ENCODE measurements at regions not wholly inside any gene's neighbourhood (a gene's known extent, or its start where the extent isn't known, plus 50 kb on each side); places are given as distances from the start of the nearest gene placed in this dataset.

DNA sequence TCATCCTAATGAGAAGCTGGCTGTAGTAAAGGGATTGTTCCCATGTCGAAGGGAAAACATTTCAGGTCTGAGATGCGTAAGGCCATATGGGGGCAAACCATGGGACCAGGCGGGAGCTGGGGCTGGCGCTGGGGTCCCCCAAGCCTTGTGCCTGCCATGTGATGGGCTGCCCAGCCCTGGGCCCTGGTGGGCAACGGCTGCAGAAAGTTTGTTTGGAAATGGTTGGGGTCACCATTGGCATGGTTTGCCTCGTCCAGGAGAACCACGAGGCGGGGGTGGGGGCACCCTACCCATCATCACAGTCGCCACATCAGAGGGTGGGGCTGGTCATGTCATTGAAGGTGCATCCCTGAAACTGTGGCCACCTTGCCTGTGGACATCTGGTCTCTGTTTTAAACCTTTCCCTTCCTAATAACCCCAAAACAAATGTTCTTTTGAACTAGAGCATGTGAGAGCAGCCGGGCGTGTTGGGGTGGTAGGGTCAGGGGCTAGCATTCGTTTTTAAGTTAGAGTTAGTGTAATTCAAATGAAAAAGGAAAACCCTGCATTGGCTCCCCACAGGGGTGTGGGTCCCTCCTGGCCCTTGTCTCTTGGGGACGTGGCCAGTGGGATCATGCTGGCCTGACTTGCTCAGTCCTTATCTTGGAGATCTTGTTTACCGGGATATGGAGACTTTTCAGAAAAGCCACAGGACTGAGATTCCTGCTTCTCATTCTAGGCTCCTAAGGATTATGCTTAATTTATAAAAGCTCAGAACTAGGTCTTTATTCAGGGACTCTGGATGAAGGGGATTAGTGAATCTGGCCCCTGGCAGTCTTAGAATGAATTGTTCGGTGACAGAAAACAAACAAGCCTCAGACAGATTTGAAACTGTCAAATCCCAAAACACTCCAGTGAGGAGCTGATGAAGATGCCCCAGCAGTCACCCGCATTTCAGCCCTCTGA is 98.5 kb downstream of the CTTN start:
- no peaks in the 10 kb centered on the region for H3K36me3 Mint-ChIP-seq
- H3K9me3 Mint-ChIP-seq: peaks cover 0 to 3% (median 0%) of the 10 kb centered on the region in 7 donors
- DNase-seq (no peak), ATAC-seq (ENCODE audit: low read depth in 2 of 2) (no peak)
- no peaks in the 10 kb centered on the region for H3K4me1 Mint-ChIP-seq
- H3K4me3 Mint-ChIP-seq: no peak overlapping the region
- H3K27me3 Mint-ChIP-seq: peaks cover 0 to 8% (median 0%) of the 10 kb centered on the region in 3 donors
- H3K27ac Mint-ChIP-seq: peak overlapping the region in 1 of 6 donors; percentile 44

DNA sequence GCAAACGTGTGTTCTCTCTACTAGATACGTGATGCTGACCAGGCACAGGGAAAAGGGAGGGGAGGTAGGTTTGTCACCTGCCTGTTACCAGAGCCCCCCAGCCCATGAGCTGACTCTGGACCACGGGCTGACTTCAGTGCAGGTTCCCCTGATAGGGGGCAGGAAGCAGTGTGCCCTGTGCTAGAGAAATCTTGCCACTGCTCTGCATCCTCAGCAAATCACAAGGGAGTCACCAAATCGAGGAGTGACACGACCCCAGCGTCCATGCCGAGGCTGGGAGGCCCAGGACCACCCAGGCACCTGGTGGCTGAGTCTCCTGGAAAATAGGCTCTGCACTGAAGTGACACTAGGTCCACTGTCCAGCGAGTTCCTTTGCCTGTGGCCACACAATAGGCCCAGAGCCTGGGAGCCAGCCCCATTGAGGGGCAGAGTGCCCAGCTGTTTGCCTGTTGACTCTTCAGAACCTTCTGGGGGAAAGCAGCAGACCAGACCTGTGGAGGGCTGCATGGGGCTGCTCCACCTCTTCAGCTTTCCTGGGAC is 99.3 kb downstream of the CTTN start:
- Mint-ChIP-seq H3K36me3 (no peaks in the 10 kb centered on the region), H3K4me1 (no peaks in the 10 kb centered on the region), H3K4me3 (no peak overlapping the region), H3K9me3 (no peaks in the 10 kb centered on the region), H3K27me3 (peaks cover 0 to 8% (median 0%) of the 10 kb centered on the region in 3 donors), H3K27ac (no peak overlapping the region)
- ATAC-seq (ENCODE audit: low read depth in 2 of 2) (no peak), DNase-seq (no peak)

DNA sequence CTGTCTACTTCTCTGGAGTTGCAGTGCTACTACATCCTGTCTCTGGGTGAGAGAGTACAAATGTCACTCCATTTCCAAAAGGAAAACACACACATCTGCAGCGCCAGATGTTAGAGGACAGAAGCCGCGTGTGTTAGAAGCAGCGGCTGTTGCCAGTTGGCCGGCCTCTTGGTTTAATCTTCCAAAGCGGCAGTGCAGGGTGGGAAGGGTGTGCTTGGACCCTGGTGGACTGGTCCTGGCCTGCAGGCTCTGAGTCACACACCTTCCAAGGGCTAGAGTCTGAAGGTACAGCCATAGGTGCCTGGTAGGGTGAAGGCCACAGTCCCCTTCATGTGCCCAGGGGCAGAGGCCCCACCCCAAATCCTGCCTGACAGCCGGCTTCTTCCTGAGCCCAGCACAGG is 99.8 kb downstream of the CTTN start:
- Mint-ChIP-seq H3K9me3 (no peaks in the 10 kb centered on the region), H3K4me1 (no peaks in the 10 kb centered on the region), H3K36me3 (no peaks in the 10 kb centered on the region), H3K27me3 (peaks cover 0 to 8% (median 0%) of the 10 kb centered on the region in 3 donors), H3K27ac (no peak overlapping the region), H3K4me3 (no peak overlapping the region)
- DNase-seq (no peak), ATAC-seq (ENCODE audit: low read depth in 2 of 2) (no peak)

DNA sequence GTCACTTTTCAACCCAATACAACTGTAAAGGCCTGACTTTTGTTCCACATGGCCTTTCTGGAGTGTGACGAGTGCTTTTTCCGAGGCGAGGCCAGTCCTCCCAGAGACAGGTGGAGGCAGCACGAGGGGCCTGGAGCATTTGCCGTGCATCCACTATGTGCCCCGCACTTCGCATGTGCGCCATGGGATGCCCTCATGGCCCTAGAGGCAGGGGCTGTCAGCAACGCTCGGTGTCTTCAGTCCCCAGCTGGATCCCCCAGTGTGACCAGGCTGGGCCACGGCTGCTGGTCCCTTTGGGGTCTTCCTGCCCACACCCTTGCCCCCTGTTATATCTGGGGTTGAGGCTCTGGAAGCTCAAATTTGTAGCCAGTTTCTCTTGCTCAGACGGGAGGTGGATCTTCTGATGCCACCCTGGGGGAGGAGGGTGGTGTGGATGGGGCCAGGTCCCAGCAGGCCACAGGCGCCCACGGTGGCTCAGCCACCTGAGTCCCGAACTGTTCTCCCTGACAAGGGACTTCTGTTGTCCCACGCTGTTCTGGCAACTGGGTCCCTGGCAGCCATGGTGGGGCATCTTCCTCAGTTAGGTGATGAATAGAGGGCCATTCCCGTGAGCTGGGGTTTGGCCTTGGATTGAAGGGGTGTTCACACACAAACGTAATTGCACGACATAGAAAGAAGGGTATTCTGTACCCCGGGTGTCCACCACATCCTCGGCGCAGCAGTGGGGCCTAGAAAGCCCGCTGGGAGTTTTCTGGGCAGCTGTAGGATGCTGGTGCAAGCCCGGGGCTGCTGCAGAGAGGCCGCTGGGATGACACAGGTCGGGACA is 100.9 kb downstream of the CTTN start:
- no peak overlapping the region for H3K4me3 Mint-ChIP-seq
- H3K4me1 Mint-ChIP-seq: no peaks in the 10 kb centered on the region
- H3K9me3 Mint-ChIP-seq: no peaks in the 10 kb centered on the region
- peaks cover 0 to 8% (median under 1%) of the 10 kb centered on the region in 3 donors for H3K27me3 Mint-ChIP-seq
- no peaks in the 10 kb centered on the region for H3K36me3 Mint-ChIP-seq
- no peak overlapping the region for H3K27ac Mint-ChIP-seq
- ATAC-seq (ENCODE audit: low read depth in 2 of 2): no peak
- no peak for DNase-seq

DNA sequence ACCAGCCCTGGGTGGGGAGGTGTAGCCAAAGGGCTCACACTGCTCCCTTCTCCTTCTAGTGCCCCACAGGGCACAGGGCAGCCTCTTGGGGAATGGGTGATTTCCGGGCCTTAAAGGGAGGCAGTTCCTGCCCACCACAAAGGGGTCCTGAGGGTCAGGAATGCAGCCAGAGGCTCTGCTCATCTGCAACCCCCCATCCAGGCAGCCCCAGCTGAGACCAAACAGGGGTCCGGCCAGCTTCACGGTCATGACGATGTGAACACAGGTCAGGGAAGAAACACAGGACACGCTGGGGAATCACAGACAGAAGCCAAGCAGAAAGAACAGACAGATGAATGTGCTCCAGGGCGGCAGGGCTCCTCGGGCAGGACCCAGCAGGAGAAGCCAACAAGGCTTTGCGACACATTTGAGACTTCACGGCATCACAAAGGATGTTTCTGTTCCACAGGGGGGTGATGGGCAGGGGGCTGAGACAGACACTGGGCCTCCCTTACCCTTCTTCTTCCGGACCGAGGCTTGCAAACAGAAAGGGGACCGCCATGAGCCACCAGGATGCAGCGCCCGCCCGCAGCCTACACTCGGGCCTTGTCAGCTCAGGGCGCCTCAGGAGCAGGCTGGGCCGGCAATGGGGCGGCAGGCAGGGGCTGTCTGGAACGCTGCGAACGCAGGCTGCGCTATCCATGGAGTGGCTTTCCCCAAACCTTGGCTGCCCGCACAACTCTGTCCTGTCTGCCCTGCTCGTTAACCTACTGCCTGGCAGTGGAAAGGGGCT is 101.9 kb downstream of the CTTN start:
- DNase-seq (no peak), ATAC-seq (ENCODE audit: low read depth in 2 of 2) (no peak)
- H3K9me3 Mint-ChIP-seq: no peaks in the 10 kb centered on the region
- H3K27ac Mint-ChIP-seq: no peak overlapping the region
- peaks cover 0 to 8% (median 8%) of the 10 kb centered on the region in 3 donors for H3K27me3 Mint-ChIP-seq
- no peak overlapping the region for H3K4me3 Mint-ChIP-seq
- H3K36me3 Mint-ChIP-seq: no peaks in the 10 kb centered on the region
- no peaks in the 10 kb centered on the region for H3K4me1 Mint-ChIP-seq

DNA sequence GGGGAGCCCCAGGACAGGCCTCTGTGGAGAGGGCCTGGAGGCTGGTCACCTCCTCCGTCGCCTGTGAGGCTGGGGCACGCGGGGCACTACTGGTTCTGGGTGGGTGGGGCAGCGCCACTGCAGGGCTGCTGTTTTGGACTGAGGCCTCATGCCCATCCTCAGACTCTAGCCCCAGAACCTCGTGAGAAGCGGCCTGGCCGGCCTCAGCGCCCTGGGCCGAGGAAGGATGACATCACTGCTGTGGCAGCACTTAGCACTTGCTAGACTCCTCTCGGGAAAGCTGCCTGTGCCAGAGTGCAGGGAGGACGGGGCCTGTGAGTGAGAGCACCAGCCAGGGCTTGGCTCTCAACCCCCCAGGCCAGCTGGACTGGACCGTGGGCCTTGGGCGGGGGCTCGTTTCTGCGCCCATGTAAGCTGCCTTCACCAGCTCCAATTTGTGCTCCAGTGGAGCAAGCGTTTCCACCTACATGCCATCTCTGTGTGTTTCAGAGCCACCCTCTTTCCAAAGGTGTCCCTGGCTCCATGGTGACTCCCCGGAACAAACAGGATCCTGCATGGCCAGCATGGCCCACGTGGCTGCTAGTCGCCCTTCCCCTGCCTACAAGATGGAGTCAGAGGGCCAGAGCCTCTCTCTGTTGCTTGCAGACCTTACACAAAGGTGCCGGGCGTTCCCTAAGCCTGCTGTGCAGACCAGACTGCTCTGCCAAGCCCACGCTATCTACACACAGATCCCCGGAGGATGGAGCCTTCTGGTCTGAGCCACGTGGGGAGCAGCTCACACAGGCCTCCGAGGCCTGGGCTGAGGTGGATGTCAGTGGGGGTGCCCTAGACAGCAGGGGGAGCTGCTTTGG is 102.9 kb downstream of the CTTN start:
- H3K4me1 Mint-ChIP-seq: no peaks in the 10 kb centered on the region
- H3K4me3 Mint-ChIP-seq: no peak overlapping the region
- H3K36me3 Mint-ChIP-seq: no peaks in the 10 kb centered on the region
- H3K27me3 Mint-ChIP-seq: peaks cover 0 to 8% (median 8%) of the 10 kb centered on the region in 3 donors
- DNase-seq (no peak), ATAC-seq (ENCODE audit: low read depth in 2 of 2) (no peak)
- no peak overlapping the region for H3K27ac Mint-ChIP-seq
- H3K9me3 Mint-ChIP-seq: no peaks in the 10 kb centered on the region

DNA sequence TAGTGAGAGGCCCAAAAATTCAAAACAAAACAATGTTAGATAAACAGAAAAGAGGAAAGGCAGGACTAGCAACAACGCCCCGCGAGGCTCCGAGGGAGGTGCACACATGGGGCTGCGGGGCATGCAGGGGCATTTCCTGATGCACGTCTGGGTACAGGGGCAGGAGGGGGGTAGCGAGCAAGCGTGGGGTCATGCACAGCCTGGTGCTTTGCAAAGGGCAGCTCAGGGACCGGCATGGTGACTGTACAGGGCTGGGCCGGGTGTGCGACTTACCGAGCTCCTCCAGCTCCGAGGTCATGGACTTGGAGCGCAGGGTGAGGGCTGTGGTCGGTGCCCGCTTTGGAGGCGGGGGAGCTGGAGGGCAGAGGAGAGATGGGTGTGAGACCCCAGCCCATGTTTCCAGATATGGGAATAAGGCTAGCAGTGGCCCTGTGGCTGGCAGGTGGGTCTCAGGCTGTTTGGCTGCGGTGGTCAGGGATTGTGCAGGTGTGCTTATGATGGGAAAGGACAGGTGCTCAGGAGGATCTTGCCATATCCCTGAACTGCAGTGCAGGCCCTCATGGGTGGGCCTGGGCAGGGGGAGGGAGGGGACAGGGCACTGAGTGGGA is 103.7 kb downstream of the CTTN start:
- DNase-seq (no peak), ATAC-seq (ENCODE audit: low read depth in 2 of 2) (no peak)
- Mint-ChIP-seq H3K27me3 (peaks cover 0 to 8% (median 8%) of the 10 kb centered on the region in 3 donors), H3K27ac (no peak overlapping the region), H3K36me3 (no peaks in the 10 kb centered on the region), H3K9me3 (no peaks in the 10 kb centered on the region), H3K4me3 (no peak overlapping the region), H3K4me1 (no peaks in the 10 kb centered on the region)

DNA sequence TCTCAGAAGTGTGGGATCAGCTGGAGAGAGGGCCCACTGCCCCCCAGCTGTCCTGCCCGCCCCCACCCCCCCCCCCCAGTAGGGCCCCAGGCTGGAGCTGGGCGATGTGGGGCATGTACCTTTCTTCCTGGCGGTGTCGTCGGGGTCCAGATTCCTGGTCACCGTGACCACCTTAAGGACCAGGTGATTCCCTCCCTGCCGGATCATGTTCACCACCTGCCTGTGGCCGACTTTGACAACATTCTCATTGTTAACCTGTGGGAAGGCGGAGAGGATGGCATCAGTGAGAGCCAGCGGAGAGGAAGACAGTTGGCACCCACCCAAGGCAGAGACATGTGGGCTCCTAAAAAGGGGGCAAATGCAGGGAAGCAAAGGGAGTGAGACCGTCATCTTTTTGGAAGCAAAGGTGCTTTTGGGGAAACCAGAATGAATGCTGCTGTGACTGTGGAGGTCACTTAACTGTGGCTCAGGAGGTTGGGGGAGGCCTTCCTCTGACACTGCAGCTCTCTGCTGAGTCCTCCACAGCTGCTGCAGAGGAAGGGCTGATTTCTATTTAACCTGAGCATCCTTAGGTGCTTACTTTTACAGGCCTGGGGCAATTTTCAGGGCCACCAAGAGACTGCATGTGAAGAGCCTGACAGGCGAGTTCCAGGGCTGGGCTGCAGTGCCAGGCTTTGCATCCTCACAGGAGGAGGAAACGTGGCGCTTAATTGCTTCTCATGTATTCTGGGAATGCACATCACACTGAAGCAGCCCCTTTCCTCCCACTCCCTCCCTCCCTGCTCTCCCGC is 104.5 kb downstream of the CTTN start:
- Mint-ChIP-seq H3K36me3 (no peaks in the 10 kb centered on the region), H3K27me3 (peaks cover 0 to 8% (median 8%) of the 10 kb centered on the region in 3 donors), H3K4me1 (no peaks in the 10 kb centered on the region), H3K27ac (peak overlapping the region in 1 of 6 donors; percentile 22), H3K4me3 (no peak overlapping the region), H3K9me3 (no peaks in the 10 kb centered on the region)
- no peak for ATAC-seq (ENCODE audit: low read depth in 2 of 2)
- no peak for DNase-seq

DNA sequence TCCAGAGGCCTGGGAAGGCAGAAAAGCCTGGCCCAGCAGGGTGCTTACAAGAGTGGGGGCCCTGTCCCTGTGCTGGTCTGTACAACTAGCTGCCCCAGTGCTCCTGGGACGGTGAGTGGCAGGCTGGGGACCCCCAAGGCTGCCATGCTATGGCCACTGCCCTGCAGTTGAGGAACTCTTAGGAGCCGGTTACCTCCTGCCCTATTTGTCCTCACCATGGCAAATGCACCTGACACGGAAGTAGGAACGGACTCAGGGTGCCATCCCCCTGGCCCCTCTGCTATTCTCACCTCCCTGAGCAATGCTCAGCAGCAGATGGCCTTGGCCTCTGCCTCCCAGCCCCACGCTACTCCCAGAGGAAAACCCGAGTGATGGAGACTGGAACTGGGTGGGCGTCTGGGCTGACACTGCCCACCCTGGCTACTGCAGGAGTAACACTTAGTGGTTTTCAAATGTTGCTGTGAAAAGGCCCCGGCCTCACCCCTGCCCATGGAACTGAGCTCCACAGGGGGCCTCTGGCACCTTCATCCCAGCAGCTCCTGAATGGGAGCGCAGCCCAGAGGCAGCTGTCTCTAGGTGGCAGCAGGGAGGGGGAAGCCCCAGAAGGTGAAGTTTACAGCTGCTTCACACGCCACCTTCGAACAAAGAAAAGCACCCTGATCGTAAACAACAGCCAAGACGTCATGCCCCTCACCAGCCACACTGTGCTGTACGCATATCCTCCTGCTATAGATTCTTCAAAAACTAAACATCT is 105.3 kb downstream of the CTTN start:
- peak overlapping the region in 1 of 8 donors; percentile 52 for H3K4me3 Mint-ChIP-seq
- no peaks in the 10 kb centered on the region for H3K36me3 Mint-ChIP-seq
- ATAC-seq (ENCODE audit: low read depth in 2 of 2) (no peak), DNase-seq (no peak)
- H3K27me3 Mint-ChIP-seq: peaks cover 0 to 8% (median 7%) of the 10 kb centered on the region in 3 donors
- no peak overlapping the region for H3K27ac Mint-ChIP-seq
- H3K9me3 Mint-ChIP-seq: peaks cover 0 to 2% (median 0%) of the 10 kb centered on the region in 7 donors
- no peaks in the 10 kb centered on the region for H3K4me1 Mint-ChIP-seq

DNA sequence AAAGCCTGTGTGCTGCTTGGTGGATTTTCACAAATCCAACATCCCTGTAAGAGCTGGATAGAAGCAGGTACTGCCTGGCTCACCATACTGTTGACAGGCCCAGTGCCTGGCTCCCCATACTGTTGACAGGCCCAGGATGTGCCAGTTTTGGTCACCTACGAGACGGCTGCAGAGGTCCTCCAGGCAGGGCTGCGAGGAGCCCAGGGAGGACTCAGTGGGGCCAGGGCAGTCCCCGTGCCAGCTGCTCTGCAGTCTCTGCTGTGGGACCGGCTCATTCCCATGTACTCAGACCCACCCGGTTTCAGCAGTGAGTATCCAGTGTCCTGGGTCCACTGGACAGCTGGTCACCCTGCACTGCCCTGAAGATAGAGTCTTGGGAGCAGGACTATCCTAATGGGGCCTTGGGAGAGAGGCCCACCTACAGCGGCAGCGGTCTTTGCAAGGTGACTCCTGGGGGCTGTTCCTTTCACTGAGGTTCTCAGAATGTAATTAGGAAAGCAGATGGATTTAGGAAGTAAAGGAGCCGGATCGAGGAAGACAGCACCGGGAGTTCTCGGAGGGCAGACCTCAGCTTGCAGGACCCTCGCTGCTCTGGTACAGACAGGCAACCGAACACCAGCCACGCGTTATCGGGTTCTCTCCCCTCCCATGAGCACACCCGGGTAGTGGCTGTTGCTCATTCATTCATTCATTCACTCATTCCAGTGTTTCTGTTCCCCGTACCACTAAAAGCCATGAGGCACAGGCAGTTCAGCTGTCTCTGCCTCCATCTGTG is 106.1 kb downstream of the CTTN start:
- DNase-seq (no peak), ATAC-seq (ENCODE audit: low read depth in 2 of 2) (no peak)
- H3K9me3 Mint-ChIP-seq: peaks cover 0 to 3% (median 0%) of the 10 kb centered on the region in 7 donors
- no peaks in the 10 kb centered on the region for H3K4me1 Mint-ChIP-seq
- H3K27me3 Mint-ChIP-seq: peaks cover 0 to 8% (median 8%) of the 10 kb centered on the region in 3 donors
- H3K27ac Mint-ChIP-seq: no peak overlapping the region
- no peak overlapping the region for H3K4me3 Mint-ChIP-seq
- H3K36me3 Mint-ChIP-seq: no peaks in the 10 kb centered on the region
